Mucosa of descending colon (tissue), 3 donors: ENCODE measurements at regions not wholly inside any gene's neighbourhood (a gene's known extent, or its start where the extent isn't known, plus 50 kb on each side); places are given as distances from the start of the nearest gene placed in this dataset.
A peak's percentile ranks its signal among the peaks of the same experiment; 100 is the strongest.

Experiments
- ATAC-seq: fragments of 200-7000 bp; cut with Tn5 transposase; one replicate; pipeline ENCODE4 v1.9.1; 2020; ENCODE audit warnings: mild to moderate bottlenecking, moderate library complexity
- DNase-seq, 3 donors: peaks; one replicate each; pipeline ENCODE4 v3.0.0-alpha.2; 2020
- H3K36me3 ChIP-seq: fragments of 200-600 bp; one replicate; pipeline ENCODE4 v1.8.0; 2021; ENCODE audit warnings: low read depth, mild to moderate bottlenecking
- H3K4me1 ChIP-seq: fragments of 200-600 bp; one replicate; pipeline ENCODE4 v1.8.0; 2021; ENCODE audit warnings: low read depth, mild to moderate bottlenecking
- H3K4me3 ChIP-seq: fragments of 200-600 bp; one replicate; pipeline ENCODE4 v1.8.0; 2021; ENCODE audit warnings: mild to moderate bottlenecking
- H3K9me3 ChIP-seq: fragments of 200-600 bp; one replicate; pipeline ENCODE4 v1.8.0; 2021; ENCODE audit warnings: mild to moderate bottlenecking
- CTCF ChIP-seq: fragments of 200-600 bp; IDR thresholded peaks from one replicate; pipeline ENCODE4 v1.8.0; 2022; ENCODE audit warnings: antibody characterized with exemption, mild to moderate bottlenecking
- intact Hi-C, 2 donors: fragments of 100-400 bp; cut with DNase I in 1 of 2; cut with micrococcal nuclease in 1 of 2; formaldehyde crosslinking; loops; one replicate each; pipeline versions ENCODE4 v1.11.0 to v1.11.1; 2022; cut with DNase I, micrococcal nuclease
- donor health status: DM: no; HTN: no; CAD: no; lungs with moderate emphysema.
- donor health status: DM: no; HTN: no; CAD: no.
- donor health status: DM: no; HTN: yes; CAD: no.

DNA sequence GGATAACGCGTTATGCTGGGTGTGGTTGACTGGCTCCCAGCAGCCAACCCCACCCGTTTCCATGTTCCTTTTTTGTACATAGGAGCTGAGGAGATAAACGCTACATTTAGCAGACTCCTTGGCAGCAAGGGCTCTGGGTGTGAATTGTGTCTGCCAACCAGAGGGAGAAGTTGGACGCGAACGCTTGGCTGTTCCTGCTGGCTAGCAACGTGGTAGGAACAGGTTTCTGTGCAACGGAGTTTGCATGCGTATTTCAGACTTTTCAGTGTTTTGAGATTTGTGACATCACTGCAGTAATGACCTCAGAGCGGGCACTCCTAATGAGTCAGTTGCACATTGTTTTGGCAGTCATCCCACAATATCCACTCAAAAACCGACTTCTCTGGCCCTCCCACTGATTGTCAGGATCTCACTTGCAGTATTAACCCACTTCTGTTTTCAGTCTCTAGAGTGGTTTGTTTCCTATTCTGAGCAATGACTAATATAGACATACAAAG lies 98.7 kb upstream of the RGS1 start:
- ATAC-seq (peak; percentile 10), DNase-seq (peak in 2 of 3 donors; percentile 9 to 36)
- no peak for TF ChIP-seq CTCF
- Histone ChIP-seq H3K4me1 (no peaks in the 10 kb centered on the region), H3K4me3 (no peak overlapping the region), H3K9me3 (no peaks in the 10 kb centered on the region), H3K36me3 (no peaks in the 10 kb centered on the region)
- intact Hi-C loops: loop anchor here (5.0 to 10.0 kb wide), 3 partner anchors 130 to 538 kb away; partner anchors contain the start of gene RGS2 (in 1 of the 2)

- H3K9me3 ChIP-seq: no peaks in the 10 kb centered on the region
- H3K4me3 ChIP-seq: no peak overlapping the region
- no peaks in the 10 kb centered on the region for H3K4me1 ChIP-seq
- DNase-seq (no peak), ATAC-seq (no peak)
- intact Hi-C loops: loop anchor here (5.0 to 10.0 kb wide), 3 partner anchors 130 to 537 kb away; partner anchors contain the start of gene RGS2 (in 1 of the 2)
- no peaks in the 10 kb centered on the region for H3K36me3 ChIP-seq
- no peak for TF ChIP-seq CTCF
These were observed 97.9 kb upstream of the RGS1 start for GRCh38 chr1:192477630-192478029.

DNA sequence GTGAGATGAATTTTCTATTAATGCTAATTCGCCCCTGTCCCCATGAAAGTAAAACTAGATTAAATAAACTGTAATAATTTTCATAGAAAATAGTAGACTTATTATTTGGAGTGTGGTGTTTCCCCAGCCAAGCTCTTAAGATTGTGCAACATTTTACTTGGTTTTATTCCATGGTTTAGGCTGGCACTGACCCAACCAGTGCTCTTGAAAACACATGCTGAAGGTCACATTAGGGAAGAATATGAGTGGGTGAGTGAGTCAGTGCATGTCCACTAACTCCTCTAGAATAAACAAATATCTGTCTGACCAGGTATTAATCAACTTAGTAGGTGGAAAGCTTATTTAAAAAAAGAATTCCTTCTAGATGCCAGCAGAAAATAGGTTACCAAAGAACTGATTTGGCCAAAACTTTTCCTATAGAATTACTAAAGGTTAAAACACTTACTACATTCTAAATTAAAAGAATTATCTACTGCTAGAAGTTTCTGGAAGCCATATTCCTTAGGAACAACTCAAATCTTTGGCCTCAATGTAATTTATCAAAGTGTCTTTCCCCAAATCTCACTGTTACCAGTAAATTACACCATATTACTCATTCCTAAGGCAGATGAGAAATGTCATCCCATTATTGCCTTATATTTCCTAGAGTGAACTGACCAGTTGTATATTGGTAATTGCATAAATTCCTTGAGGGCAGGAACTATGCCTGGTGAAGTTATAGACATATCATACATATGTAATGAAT lies 89.7 kb upstream of the RGS1 start:
- ATAC-seq: peak; percentile 40
- DNase-seq: peak in 1 of 3 donors; percentile 48
- intact Hi-C loops: loop anchor here in 1 of 2 donors (10.0 kb wide), 1 partner anchor 99 kb away; no protein-coding TSS in a partner anchor

DNA sequence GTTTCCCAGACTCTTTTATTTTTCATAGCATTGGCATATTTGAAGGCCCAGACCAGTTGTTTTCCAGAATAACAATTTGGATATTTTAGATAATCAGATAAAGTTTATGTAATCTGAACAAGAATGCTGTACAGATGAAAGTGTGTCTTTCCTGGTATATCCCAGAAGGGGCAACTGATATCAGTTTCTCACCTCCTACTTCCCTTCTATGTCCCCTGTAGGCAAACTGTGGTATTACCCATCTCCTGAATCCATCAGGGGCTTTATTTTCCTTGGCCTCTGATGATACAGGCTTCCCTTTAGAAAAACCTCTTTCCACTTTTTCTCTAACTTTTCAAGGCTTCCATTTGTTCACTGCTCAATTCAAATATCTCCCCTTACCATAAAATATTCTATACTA lies 87.5 kb upstream of the RGS1 start:
- H3K4me1 ChIP-seq: no peaks in the 10 kb centered on the region
- intact Hi-C loops: loop anchor here in 1 of 2 donors (10.0 kb wide), 1 partner anchor 97 kb away; no protein-coding TSS in a partner anchor
- no peak for TF ChIP-seq CTCF
- no peak for DNase-seq
- H3K36me3 ChIP-seq: no peaks in the 10 kb centered on the region
- H3K9me3 ChIP-seq: no peaks in the 10 kb centered on the region
- H3K4me3 ChIP-seq: no peak overlapping the region
- no peak for ATAC-seq

More for the DNA sequence above, 89.7 kb upstream of the RGS1 start:
- TF ChIP-seq CTCF: no peak
- no peaks in the 10 kb centered on the region for H3K9me3 ChIP-seq
- no peak overlapping the region for H3K4me3 ChIP-seq
- H3K4me1 ChIP-seq: no peaks in the 10 kb centered on the region
- H3K36me3 ChIP-seq: no peaks in the 10 kb centered on the region

DNA sequence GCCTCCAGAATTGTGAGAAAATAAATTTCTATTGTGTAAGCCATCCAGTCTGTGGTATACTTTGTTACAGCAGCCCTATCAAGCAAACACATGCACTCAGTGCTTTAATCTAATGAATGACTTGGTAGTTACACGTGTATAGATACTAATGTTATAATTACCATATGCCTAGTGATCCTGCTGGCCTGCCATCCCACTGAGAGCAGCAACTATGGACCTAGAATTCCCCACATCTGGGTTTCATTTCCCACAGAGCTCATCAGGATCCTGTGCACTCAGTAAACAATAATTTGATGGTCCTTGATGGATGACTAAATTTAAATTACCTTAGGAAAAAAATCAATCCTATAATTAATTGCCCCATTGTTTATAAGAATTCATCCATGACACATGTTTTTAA lies 86.5 kb upstream of the RGS1 start:
- Histone ChIP-seq H3K36me3 (no peaks in the 10 kb centered on the region), H3K4me1 (no peaks in the 10 kb centered on the region), H3K9me3 (no peaks in the 10 kb centered on the region), H3K4me3 (no peak overlapping the region)
- no peak for DNase-seq
- no peak for ATAC-seq
- intact Hi-C loops: loop anchor here in 1 of 2 donors (10.0 kb wide), 1 partner anchor 96 kb away; no protein-coding TSS in a partner anchor
- TF ChIP-seq CTCF: no peak
